CD14-positive monocyte (primary cell): ENCODE measurements at regions not wholly inside any gene's neighbourhood (a gene's known extent, or its start where the extent isn't known, plus 50 kb on each side); places are given as distances from the start of the nearest gene placed in this dataset.

Source experiments
- DNase-seq, 3 donors: peaks; one replicate each; pipeline ENCODE4 v3.0.0-alpha.2; 2011 to 2022
- H2AFZ ChIP-seq: 2 replicates; pipeline ENCODE4 v1.6.0; 2012; ENCODE audit warnings: mild to moderate bottlenecking, low read depth, low read length, inconsistent platforms; ENCODE audit not compliant: insufficient read depth, poor library complexity, severe bottlenecking
- H3K27ac ChIP-seq, 2 donors: 1 replicate in 1 of 2; 2 replicates in 1 of 2; pipeline ENCODE4 v1.5.1; 2012 to 2013; ENCODE audit warnings: low read length in 2 of 2, control low read depth in 1 of 2, inconsistent platforms in 1 of 2, low read depth in 1 of 2, mild to moderate bottlenecking in 1 of 2
- H3K27me3 ChIP-seq, 2 donors: one replicate each; pipeline versions ENCODE4 v1.6.0 to v1.6.1; 2011 to 2013; ENCODE audit warnings: low read length in 2 of 2; ENCODE audit not compliant: control insufficient read depth in 2 of 2, insufficient read depth in 2 of 2
- H3K36me3 ChIP-seq, 2 donors: replicated peaks in 1 of 2; 1 replicate in 1 of 2; 2 replicates in 1 of 2; pipeline versions ENCODE4 v1.5.1 to v1.6.1; 2012 to 2013; ENCODE audit warnings: low read length in 2 of 2, control low read depth in 1 of 2, inconsistent platforms in 1 of 2, mild to moderate bottlenecking in 1 of 2; ENCODE audit not compliant: insufficient read depth in 2 of 2, control insufficient read depth in 1 of 2
- H3K4me1 ChIP-seq, 2 donors: 1 replicate in 1 of 2; 2 replicates in 1 of 2; pipeline versions ENCODE4 v1.5.1 to v1.6.1; 2012 to 2013; ENCODE audit warnings: low read length in 2 of 2, control low read depth in 1 of 2, inconsistent platforms in 1 of 2, mild to moderate bottlenecking in 1 of 2, moderate library complexity in 1 of 2; ENCODE audit not compliant: insufficient read depth in 2 of 2, control insufficient read depth in 1 of 2
- H3K4me2 ChIP-seq: replicated peaks from 2 replicates; pipeline ENCODE3; 2012; ENCODE audit warnings: low read length, moderate library complexity, mild to moderate bottlenecking; ENCODE audit not compliant: poor library complexity, severe bottlenecking; ENCODE audit errors: extremely low read depth
- H3K4me3 ChIP-seq, 3 experiments: fragments of 200-600 bp in 1 of 3; sonication (generic) in 1 of 3; replicated peaks in 1 of 3; 1 replicate in 2 of 3; 2 replicates in 1 of 3; pipeline ENCODE4 v1.5.1; 2011 to 2013; ENCODE audit warnings: low read length in 3 of 3, mild to moderate bottlenecking in 3 of 3, control low read depth in 2 of 3, low read depth in 2 of 3, inconsistent platforms in 1 of 3, moderate library complexity in 1 of 3
- H3K79me2 ChIP-seq: 2 replicates; pipeline ENCODE4 v1.6.0; 2012; ENCODE audit warnings: mild to moderate bottlenecking, control low read depth, inconsistent platforms, low read length, moderate library complexity; ENCODE audit not compliant: insufficient read depth
- H3K9ac ChIP-seq: 2 replicates; pipeline ENCODE4 v1.6.0; 2017; ENCODE audit warnings: low read length, mild to moderate bottlenecking; ENCODE audit not compliant: insufficient read depth, poor library complexity, severe bottlenecking
- H3K9me3 ChIP-seq, 2 donors: replicated peaks in 1 of 2; 1 replicate in 1 of 2; 2 replicates in 1 of 2; pipeline versions ENCODE4 v1.5.1 to v1.6.1; 2012 to 2013; ENCODE audit warnings: low read length in 2 of 2, control low read depth in 1 of 2; ENCODE audit not compliant: control insufficient read depth in 1 of 2, insufficient read depth in 1 of 2
- H4K20me1 ChIP-seq: 2 replicates; pipeline ENCODE4 v1.6.0; 2012; ENCODE audit warnings: mild to moderate bottlenecking, low read length, control low read depth, moderate library complexity; ENCODE audit not compliant: insufficient read depth
- H3K27ac Mint-ChIP-seq, 7 donors: one replicate each; pipeline ENCODE4 v1.8.0; 2020; ENCODE audit warnings: mild to moderate bottlenecking in 7 of 7, mixed read lengths in 7 of 7, moderate library complexity in 6 of 7, inconsistent platforms in 2 of 7
- H3K27me3 Mint-ChIP-seq, 3 donors: one replicate each; pipeline ENCODE4 v1.8.0; 2021 to 2022; ENCODE audit warnings: low read depth in 3 of 3, mild to moderate bottlenecking in 3 of 3, mixed read lengths in 3 of 3, moderate library complexity in 3 of 3, inconsistent platforms in 1 of 3
- H3K36me3 Mint-ChIP-seq, 2 donors: one replicate each; pipeline ENCODE4 v1.8.0; 2020; ENCODE audit warnings: mixed read lengths in 2 of 2, inconsistent platforms in 1 of 2, mild to moderate bottlenecking in 1 of 2
- H3K4me1 Mint-ChIP-seq: one replicate; pipeline ENCODE4 v1.8.0; 2020; ENCODE audit warnings: mild to moderate bottlenecking, mixed read lengths
- H3K4me3 Mint-ChIP-seq, 2 donors: one replicate each; pipeline ENCODE4 v1.8.0; 2020; ENCODE audit warnings: mild to moderate bottlenecking in 2 of 2, mixed read lengths in 2 of 2, moderate library complexity in 1 of 2
- H3K9me3 Mint-ChIP-seq, 7 donors: one replicate each; pipeline ENCODE4 v1.8.0; 2020 to 2022; ENCODE audit warnings: mixed read lengths in 7 of 7, mild to moderate bottlenecking in 6 of 7, moderate library complexity in 6 of 7, inconsistent platforms in 2 of 7
- WGBS: methylation state at CpG from one replicate; pipeline ENCODE4 v1.1.5; 2013; ENCODE audit warnings: missing lambda C conversion rate; ENCODE audit not compliant: insufficient coverage; 5-methylcytosine and 5-hydroxymethylcytosine counted together
- intact Hi-C, 2 donors: fragments of 100-400 bp; cut with micrococcal nuclease; formaldehyde crosslinking; loops; one replicate each; pipeline versions ENCODE4 v1.15.0 to v1.15.1; 2023
- TF ChIP-seq, protein P1 (sequence below): fragments of 200-600 bp; IDR thresholded peaks from one replicate; pipeline ENCODE4 v1.8.0; 2022; ENCODE audit warnings: antibody characterized with exemption, mild to moderate bottlenecking

DNA sequence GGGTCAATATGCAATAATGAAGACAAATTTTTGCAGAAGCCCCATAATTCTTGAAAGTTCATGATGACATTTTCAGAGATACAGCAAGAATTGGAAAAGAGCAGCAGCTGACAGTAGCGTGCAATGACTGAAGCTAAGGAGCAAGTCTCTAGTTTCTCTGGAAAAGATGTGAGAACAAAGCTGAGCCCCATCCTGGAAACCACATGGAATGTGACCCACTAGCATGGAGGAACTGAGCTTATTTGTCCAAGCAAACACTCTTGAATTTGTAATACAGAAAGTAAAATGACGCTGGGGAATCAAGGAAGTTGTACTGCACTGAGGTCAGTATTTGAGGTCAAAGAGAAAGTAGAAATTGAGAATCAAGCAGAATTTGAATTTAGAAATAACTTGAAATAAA, 1447.2 kb downstream of the FSTL5 start:
- Mint-ChIP-seq H3K4me1 (no peaks in the 10 kb centered on the region), H3K9me3 (peaks cover 0 to 4% (median 0%) of the 10 kb centered on the region in 7 donors), H3K36me3 (no peaks in the 10 kb centered on the region), H3K27me3 (no peaks in the 10 kb centered on the region), H3K4me3 (no peak overlapping the region), H3K27ac (no peak overlapping the region)
- Histone ChIP-seq H3K79me2 (no peaks in the 10 kb centered on the region), H3K27ac (no peak overlapping the region), H2AFZ (no peak overlapping the region), H3K9me3 (no peaks in the 10 kb centered on the region), H3K4me3 (no peak overlapping the region), H3K9ac (no peak overlapping the region), H4K20me1 (no peaks in the 10 kb centered on the region), H3K4me1 (no peaks in the 10 kb centered on the region), H3K27me3 (no peaks in the 10 kb centered on the region), H3K4me2 (no peak overlapping the region), H3K36me3 (no peaks in the 10 kb centered on the region)
- intact Hi-C loops: no loop called here
- WGBS: 100% methylated on average over 1 of the region's 2 CpGs
- TF ChIP-seq, protein P1, sequence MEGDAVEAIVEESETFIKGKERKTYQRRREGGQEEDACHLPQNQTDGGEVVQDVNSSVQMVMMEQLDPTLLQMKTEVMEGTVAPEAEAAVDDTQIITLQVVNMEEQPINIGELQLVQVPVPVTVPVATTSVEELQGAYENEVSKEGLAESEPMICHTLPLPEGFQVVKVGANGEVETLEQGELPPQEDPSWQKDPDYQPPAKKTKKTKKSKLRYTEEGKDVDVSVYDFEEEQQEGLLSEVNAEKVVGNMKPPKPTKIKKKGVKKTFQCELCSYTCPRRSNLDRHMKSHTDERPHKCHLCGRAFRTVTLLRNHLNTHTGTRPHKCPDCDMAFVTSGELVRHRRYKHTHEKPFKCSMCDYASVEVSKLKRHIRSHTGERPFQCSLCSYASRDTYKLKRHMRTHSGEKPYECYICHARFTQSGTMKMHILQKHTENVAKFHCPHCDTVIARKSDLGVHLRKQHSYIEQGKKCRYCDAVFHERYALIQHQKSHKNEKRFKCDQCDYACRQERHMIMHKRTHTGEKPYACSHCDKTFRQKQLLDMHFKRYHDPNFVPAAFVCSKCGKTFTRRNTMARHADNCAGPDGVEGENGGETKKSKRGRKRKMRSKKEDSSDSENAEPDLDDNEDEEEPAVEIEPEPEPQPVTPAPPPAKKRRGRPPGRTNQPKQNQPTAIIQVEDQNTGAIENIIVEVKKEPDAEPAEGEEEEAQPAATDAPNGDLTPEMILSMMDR: no peak
- no peak for DNase-seq

- Histone ChIP-seq H3K27ac (no peak overlapping the region), H3K9me3 (no peaks in the 10 kb centered on the region), H4K20me1 (no peaks in the 10 kb centered on the region), H3K79me2 (no peaks in the 10 kb centered on the region), H3K9ac (no peak overlapping the region), H3K4me2 (no peak overlapping the region), H3K36me3 (no peaks in the 10 kb centered on the region), H3K4me1 (no peaks in the 10 kb centered on the region), H3K27me3 (no peaks in the 10 kb centered on the region), H2AFZ (no peak overlapping the region), H3K4me3 (no peak overlapping the region)
- no CpG with 5 or more reads among the region's 2 CpGs for WGBS
- no peak overlapping the region for H3K27ac Mint-ChIP-seq
- intact Hi-C loops: no loop called here
- DNase-seq: no peak
- TF ChIP-seq, protein P1: no peak
- peaks cover 0 to 2% (median 0%) of the 10 kb centered on the region in 7 donors for H3K9me3 Mint-ChIP-seq
- no peaks in the 10 kb centered on the region for H3K27me3 Mint-ChIP-seq
- H3K36me3 Mint-ChIP-seq: no peaks in the 10 kb centered on the region
- no peak overlapping the region for H3K4me3 Mint-ChIP-seq
- no peaks in the 10 kb centered on the region for H3K4me1 Mint-ChIP-seq
Measured at GRCh38 chr4:160717848-160718247, 1446.0 kb downstream of the FSTL5 start.
